ENCODE measurements at regions not wholly inside any gene's neighbourhood (a gene's known extent, or its start where the extent isn't known, plus 50 kb on each side); places are given as distances from the start of the nearest gene placed in this dataset.

GRCh38 chr5:17735761-17736160, 101.5 kb downstream of the TAF11L14 start:
- Histone ChIP-seq H3K9me3 (replicated peaks in 1 of 3) (no peaks in the 10 kb centered on the region), H3K4me3 (no peak overlapping the region), H3K27me3 (no peaks in the 10 kb centered on the region), H3K27ac (no peak overlapping the region), H3K36me3 (replicated peaks in 1 of 2) (no peaks in the 10 kb centered on the region), H3K4me1 (replicated peaks in 1 of 2) (no peaks in the 10 kb centered on the region)
- intact Hi-C loops (cut with DNase I) = no loop called here
- no peak for DNase-seq
- 58 to 68% (median 60%) methylated on average over 4 of the region's 4 CpGs for WGBS, 4 donors
- no peak for TF ChIP-seq POLR2A (IDR thresholded peaks at IDR 0.05)
- no peak for TF ChIP-seq CTCF (IDR thresholded peaks at IDR 0.05)

- 80 to 92% (median 88%) methylated on average over 2 of the region's 2 CpGs for WGBS, 4 donors
- TF ChIP-seq CTCF (IDR thresholded peaks at IDR 0.05) = no peak
- no peaks in the 10 kb centered on the region for H3K9me3 ChIP-seq (replicated peaks in 1 of 3)
These were observed 102.8 kb downstream of the TAF11L14 start for GRCh38 chr5:17737092-17737491.

GRCh38 chr5:17738446-17738845, 104.2 kb downstream of the TAF11L14 start:
- Histone ChIP-seq H3K27me3 (no peaks in the 10 kb centered on the region), H3K4me3 (no peak overlapping the region), H3K9me3 (replicated peaks in 1 of 3) (no peaks in the 10 kb centered on the region), H3K27ac (no peak overlapping the region), H3K36me3 (replicated peaks in 1 of 2) (no peaks in the 10 kb centered on the region), H3K4me1 (replicated peaks in 1 of 2) (no peaks in the 10 kb centered on the region)
- 73 to 77% (median 74%) methylated on average over 2 of the region's 2 CpGs for WGBS, 4 donors
- TF ChIP-seq POLR2A (IDR thresholded peaks at IDR 0.05) (no peak), CTCF (IDR thresholded peaks at IDR 0.05) (no peak)
- intact Hi-C loops (cut with DNase I) = no loop called here
- DNase-seq = no peak

More at GRCh38 chr5:17737092-17737491, 102.8 kb downstream of the TAF11L14 start:
- no peaks in the 10 kb centered on the region for H3K4me1 ChIP-seq (replicated peaks in 1 of 2)
- intact Hi-C loops (cut with DNase I) = no loop called here
- H3K27me3 ChIP-seq = no peaks in the 10 kb centered on the region
- no peaks in the 10 kb centered on the region for H3K36me3 ChIP-seq (replicated peaks in 1 of 2)
- DNase-seq = no peak
- H3K4me3 ChIP-seq = no peak overlapping the region
- no peak overlapping the region for H3K27ac ChIP-seq

- TF ChIP-seq POLR2A (IDR thresholded peaks at IDR 0.05) = no peak
- no peak for TF ChIP-seq CTCF (IDR thresholded peaks at IDR 0.05)
- Histone ChIP-seq H3K4me3 (no peak overlapping the region), H3K4me1 (replicated peaks in 1 of 2) (no peaks in the 10 kb centered on the region), H3K27ac (no peak overlapping the region), H3K36me3 (replicated peaks in 1 of 2) (no peaks in the 10 kb centered on the region), H3K27me3 (no peaks in the 10 kb centered on the region), H3K9me3 (replicated peaks in 1 of 3) (no peaks in the 10 kb centered on the region)
- DNase-seq = no peak
- 64 to 76% (median 71%) methylated on average over 8 of the region's 8 CpGs for WGBS, 4 donors
- intact Hi-C loops (cut with DNase I) = no loop called here
These were observed 109.5 kb downstream of the TAF11L14 start for GRCh38 chr5:17743580-17744435.

All from adrenal gland (tissue), 9 donors.